ENCODE measurements at regions not wholly inside any gene's neighbourhood (a gene's known extent, or its start where the extent isn't known, plus 50 kb on each side); places are given as distances from the start of the nearest gene placed in this dataset.

- no peak for TF ChIP-seq POLR2A (IDR thresholded peaks at IDR 0.05)
- TF ChIP-seq CTCF (IDR thresholded peaks at IDR 0.05): no peak
Observed at GRCh38 chr11:134849833-134850232, 437.8 kb upstream of the B3GAT1 start.

All from lower leg skin (tissue), 3 donors.